Activated B cell treated with CpG ODN at 0.5 μM for 24 hours (primary cell): ENCODE measurements at regions not wholly inside any gene's neighbourhood (a gene's known extent, or its start where the extent isn't known, plus 50 kb on each side); places are given as distances from the start of the nearest gene placed in this dataset.
"Not testable (repeated sequence)": the region's sequence is repeated elsewhere in the genome, so short reads cannot be mapped to it uniquely, and the experiment has no call there.

Experiments
- ATAC-seq: fragments of 200-7000 bp; cut with Tn5 transposase; one replicate; pipeline ENCODE4 v1.10.0; 2021; ENCODE audit warnings: low read depth, mild to moderate bottlenecking, moderate library complexity
- CTCF ChIA-PET: fragments of 350-600 bp; sonication (Branson Sonifier 250); formaldehyde crosslinking; loops from one replicate; lab custom pipeline; 2021; ENCODE audit warnings: antibody characterized with exemption; lab: Charles Lee
- POLR2A ChIA-PET: fragments of 350-600 bp; sonication (Branson Sonifier 250); formaldehyde crosslinking; loops from one replicate; lab custom pipeline; 2021; ENCODE audit warnings: antibody characterized with exemption; lab: Charles Lee
- DNase-seq: peaks from one replicate; pipeline ENCODE4 v3.0.0; 2022
- H3K27ac Mint-ChIP-seq: one replicate; pipeline ENCODE4 v1.8.0; 2020; ENCODE audit warnings: mixed read lengths
- H3K27me3 Mint-ChIP-seq: one replicate; pipeline ENCODE4 v1.8.0; 2021; ENCODE audit warnings: mixed read lengths
- H3K36me3 Mint-ChIP-seq: one replicate; pipeline ENCODE4 v1.8.0; 2021; ENCODE audit warnings: low read depth, mixed read lengths
- H3K4me1 Mint-ChIP-seq: one replicate; pipeline ENCODE4 v1.8.0; 2021; ENCODE audit warnings: mixed read lengths
- H3K4me3 Mint-ChIP-seq: one replicate; pipeline ENCODE4 v1.8.0; 2020; ENCODE audit warnings: mild to moderate bottlenecking, mixed read lengths
- H3K9me3 Mint-ChIP-seq: one replicate; pipeline ENCODE4 v1.8.0; 2020; ENCODE audit warnings: mixed read lengths
- intact Hi-C: fragments of 100-400 bp; cut with micrococcal nuclease; formaldehyde crosslinking; loops from one replicate; pipeline ENCODE4 v1.15.1; 2024
- TF ChIP-seq, protein P1 (sequence below): fragments of 200-600 bp; IDR thresholded peaks from one replicate; pipeline ENCODE4 v1.8.0; 2022; ENCODE audit warnings: antibody characterized with exemption, mild to moderate bottlenecking

DNA sequence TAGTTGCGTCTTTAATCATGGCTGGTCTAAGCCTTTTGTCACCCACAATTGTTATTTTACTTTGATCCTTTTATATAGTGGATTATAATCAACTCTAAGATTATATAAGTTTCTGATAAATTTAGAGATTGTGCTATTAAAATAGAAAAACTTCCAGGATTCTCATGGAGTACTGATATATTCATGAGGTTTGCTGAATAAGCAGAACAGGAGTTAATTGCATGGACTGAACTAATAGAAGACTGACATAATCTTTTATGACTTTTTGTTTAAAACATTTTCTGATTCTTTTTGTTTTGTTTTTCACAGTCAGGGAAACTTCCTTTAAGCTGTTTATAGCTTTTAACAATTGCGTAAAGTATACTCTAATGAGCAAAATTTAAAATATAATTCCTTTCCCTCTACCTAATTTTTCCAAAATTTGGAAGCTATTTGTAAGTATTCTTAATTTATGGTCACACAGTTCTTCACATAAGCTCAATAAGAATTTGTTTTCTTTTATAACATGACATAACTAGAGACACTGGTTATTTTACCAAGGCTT is 129.9 kb upstream of the TMEM260 start:
- DNase-seq: no peak
- intact Hi-C loops: no loop called here
- Mint-ChIP-seq H3K27me3 (peaks cover 9% of the 10 kb centered on the region), H3K27ac (no peak overlapping the region), H3K36me3 (no peaks in the 10 kb centered on the region), H3K4me1 (no peaks in the 10 kb centered on the region), H3K9me3 (peaks cover under 1% of the 10 kb centered on the region), H3K4me3 (no peak overlapping the region)
- no peak for ATAC-seq
- ChIA-PET CTCF (no interaction called here), POLR2A (no interaction called here)
- TF ChIP-seq, protein P1, sequence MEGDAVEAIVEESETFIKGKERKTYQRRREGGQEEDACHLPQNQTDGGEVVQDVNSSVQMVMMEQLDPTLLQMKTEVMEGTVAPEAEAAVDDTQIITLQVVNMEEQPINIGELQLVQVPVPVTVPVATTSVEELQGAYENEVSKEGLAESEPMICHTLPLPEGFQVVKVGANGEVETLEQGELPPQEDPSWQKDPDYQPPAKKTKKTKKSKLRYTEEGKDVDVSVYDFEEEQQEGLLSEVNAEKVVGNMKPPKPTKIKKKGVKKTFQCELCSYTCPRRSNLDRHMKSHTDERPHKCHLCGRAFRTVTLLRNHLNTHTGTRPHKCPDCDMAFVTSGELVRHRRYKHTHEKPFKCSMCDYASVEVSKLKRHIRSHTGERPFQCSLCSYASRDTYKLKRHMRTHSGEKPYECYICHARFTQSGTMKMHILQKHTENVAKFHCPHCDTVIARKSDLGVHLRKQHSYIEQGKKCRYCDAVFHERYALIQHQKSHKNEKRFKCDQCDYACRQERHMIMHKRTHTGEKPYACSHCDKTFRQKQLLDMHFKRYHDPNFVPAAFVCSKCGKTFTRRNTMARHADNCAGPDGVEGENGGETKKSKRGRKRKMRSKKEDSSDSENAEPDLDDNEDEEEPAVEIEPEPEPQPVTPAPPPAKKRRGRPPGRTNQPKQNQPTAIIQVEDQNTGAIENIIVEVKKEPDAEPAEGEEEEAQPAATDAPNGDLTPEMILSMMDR: no peak

DNA sequence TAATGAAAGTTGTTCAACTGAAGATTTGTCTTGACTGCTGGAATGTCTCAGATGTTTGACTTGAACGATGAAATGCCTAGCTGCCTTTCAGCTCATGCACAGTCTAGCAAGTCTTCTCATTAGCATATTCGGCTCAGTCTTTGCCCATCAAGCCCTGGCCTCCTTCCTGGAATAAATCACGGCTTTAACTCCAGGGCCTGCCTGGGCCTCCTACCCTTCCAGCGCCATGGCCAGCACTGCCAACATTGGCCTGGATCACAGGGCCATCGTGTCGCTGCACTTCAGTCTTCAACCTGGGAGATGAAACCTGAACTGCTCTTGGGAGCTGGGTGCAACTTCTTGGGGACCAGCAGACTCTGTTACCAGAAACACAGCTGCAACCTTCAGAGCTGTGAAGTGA is 126.7 kb upstream of the TMEM260 start:
- H3K9me3 Mint-ChIP-seq: no peaks in the 10 kb centered on the region
- CTCF ChIA-PET: interaction anchor here (1.2 kb wide), 1 partner anchor 721 kb away, joined by 3 read pairs; no protein-coding TSS in a partner anchor
- intact Hi-C loops: no loop called here

DNA sequence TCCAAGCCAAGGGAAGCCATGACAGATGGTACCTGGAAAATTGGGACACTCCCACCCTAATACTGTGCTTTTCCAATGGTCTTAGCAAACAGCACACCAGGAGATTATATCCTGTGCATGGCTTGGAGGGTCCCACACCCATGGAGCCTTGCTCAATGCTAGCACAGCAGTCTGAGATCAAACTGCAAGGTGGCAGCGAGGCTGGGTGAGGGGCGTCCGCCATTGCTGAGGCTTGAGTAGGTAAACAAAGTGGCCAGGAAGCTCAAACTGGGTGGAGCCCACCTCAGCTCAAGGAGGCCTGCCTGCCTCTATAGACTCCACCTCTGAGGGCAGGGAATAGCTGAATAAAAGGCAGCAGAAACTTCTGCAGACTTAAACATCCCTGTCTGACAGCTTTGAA is 124.9 kb upstream of the TMEM260 start:
- CTCF ChIA-PET, POLR2A ChIA-PET: not testable (repeated sequence)

More for the DNA sequence above, 126.7 kb upstream of the TMEM260 start:
- POLR2A ChIA-PET: no interaction called here
- Mint-ChIP-seq H3K4me3 (no peak overlapping the region), H3K27me3 (peaks cover 16% of the 10 kb centered on the region), H3K36me3 (no peaks in the 10 kb centered on the region), H3K27ac (no peak overlapping the region), H3K4me1 (no peaks in the 10 kb centered on the region)
- ATAC-seq: no peak
- no peak for DNase-seq
- TF ChIP-seq, protein P1: no peak

DNA sequence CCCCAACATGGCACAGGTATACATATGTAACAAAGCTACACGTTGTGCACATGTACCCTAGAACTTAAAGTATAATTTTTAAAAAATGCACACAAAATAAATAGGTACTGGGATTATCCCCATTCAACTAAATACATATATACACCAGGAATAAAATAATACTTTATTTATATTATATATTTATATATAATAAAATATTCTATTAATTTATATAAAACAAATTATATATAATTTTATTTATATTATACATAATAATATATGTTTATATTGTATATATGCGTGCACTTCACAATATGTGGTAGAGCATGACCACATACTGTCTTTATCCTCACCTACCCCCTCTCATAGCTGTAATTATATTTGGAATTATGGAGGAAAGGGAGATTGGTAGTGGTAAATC is 119.1 kb upstream of the TMEM260 start:
- H3K36me3 Mint-ChIP-seq: no peaks in the 10 kb centered on the region

More for the DNA sequence above, 124.9 kb upstream of the TMEM260 start:
- H3K9me3 Mint-ChIP-seq, intact Hi-C loops, H3K4me1 Mint-ChIP-seq, ATAC-seq, DNase-seq, H3K36me3 Mint-ChIP-seq, H3K27ac Mint-ChIP-seq, H3K4me3 Mint-ChIP-seq, H3K27me3 Mint-ChIP-seq: not testable (repeated sequence)

DNA sequence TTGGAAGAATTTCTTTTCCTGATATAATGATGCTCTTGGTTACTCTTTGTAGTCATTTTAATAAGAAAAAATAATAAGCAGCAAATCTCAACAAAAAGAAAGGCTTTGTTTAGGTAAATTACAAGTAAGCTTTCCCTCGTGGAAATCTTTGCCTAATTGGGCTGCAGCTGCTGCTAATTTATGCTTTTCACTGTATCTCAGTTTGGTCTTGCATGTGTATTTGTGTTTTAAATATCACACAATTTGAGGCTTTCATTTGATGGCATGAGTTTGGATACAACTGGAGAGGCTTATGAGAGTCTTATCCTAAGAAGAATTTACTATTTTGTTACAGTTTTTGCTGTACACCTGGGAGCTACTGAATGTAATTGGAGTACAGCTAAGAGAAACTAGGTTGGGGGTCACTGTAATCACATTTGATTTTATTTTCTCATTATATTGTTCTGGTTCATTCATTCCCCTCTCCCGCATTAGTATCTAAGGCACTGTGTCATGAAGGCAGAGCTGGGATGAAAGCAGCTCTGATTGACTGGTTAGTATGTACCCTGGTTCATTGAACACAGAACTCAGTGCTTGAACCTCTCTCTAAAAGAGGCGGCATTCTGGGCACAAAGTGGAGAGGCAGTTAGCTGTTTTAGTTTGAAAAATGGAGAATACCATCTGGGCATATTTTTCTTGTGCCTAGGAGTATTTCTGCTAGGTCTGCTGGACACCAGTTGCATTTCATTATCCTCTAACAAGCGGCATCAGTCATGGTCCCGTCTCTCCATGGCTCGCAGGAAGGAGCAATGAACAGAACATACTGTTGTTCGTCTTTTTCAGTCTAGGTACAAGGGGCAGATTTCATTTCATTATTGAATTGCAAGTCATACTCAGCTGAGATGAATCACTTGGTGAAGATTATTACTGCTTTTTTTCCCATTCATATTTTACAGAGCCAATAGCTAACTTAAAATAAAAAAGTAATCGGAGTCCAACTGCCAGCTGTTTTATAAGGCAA is 118.0 kb upstream of the TMEM260 start:
- H3K27me3 Mint-ChIP-seq: peaks cover 7% of the 10 kb centered on the region
- TF ChIP-seq, protein P1: no peak
- intact Hi-C loops: no loop called here
- ChIA-PET POLR2A (no interaction called here), CTCF (interaction anchor here (0.8 to 1.4 kb wide), 2 partner anchors 28 to 1018 kb away, joined by 3 to 5 read pairs; no protein-coding TSS in a partner anchor)
- H3K4me3 Mint-ChIP-seq: no peak overlapping the region
- ATAC-seq (no peak), DNase-seq (no peak)
- H3K36me3 Mint-ChIP-seq: no peaks in the 10 kb centered on the region
- H3K27ac Mint-ChIP-seq: no peak overlapping the region
- no peaks in the 10 kb centered on the region for H3K4me1 Mint-ChIP-seq
- H3K9me3 Mint-ChIP-seq: no peaks in the 10 kb centered on the region

More for the DNA sequence above, 119.1 kb upstream of the TMEM260 start:
- POLR2A ChIA-PET: no interaction called here
- H3K27ac Mint-ChIP-seq: no peak overlapping the region
- no peaks in the 10 kb centered on the region for H3K4me1 Mint-ChIP-seq
- ATAC-seq: no peak
- no peak for DNase-seq
- intact Hi-C loops: no loop called here
- peaks cover 9% of the 10 kb centered on the region for H3K27me3 Mint-ChIP-seq
- CTCF ChIA-PET: interaction anchor here (1.4 kb wide), 1 partner anchor 29 kb away, joined by 5 read pairs; no protein-coding TSS in a partner anchor
- TF ChIP-seq, protein P1: no peak
- no peak overlapping the region for H3K4me3 Mint-ChIP-seq
- H3K9me3 Mint-ChIP-seq: no peaks in the 10 kb centered on the region
